WTC11 (cell line): ENCODE measurements at regions not wholly inside any gene's neighbourhood (a gene's known extent, or its start where the extent isn't known, plus 50 kb on each side); places are given as distances from the start of the nearest gene placed in this dataset.

Experiments
- ATAC-seq: fragments of 200-7000 bp; cut with Tn5 transposase; 2 replicates; pipeline ENCODE4 v1.10.0; 2021; ENCODE audit warnings: mild to moderate bottlenecking, moderate library complexity
- CTCF ChIA-PET: fragments of 300-600 bp; sonication (Branson Sonifier 250); formaldehyde crosslinking; loops from one replicate; lab custom pipeline; 2021; ENCODE audit warnings: antibody characterized with exemption; lab: Charles Lee
- POLR2A ChIA-PET: fragments of 350-600 bp; sonication (Branson Sonifier 250); formaldehyde crosslinking; loops from one replicate; lab custom pipeline; 2021; ENCODE audit warnings: antibody characterized with exemption; lab: Charles Lee
- DNase-seq: peaks from one replicate; pipeline ENCODE4 v3.0.0; 2021; ENCODE audit warnings: low spot score
- H3K27ac Mint-ChIP-seq: 2 replicates; pipeline ENCODE4 v1.8.0; 2021; ENCODE audit warnings: mixed read lengths
- H3K27me3 Mint-ChIP-seq: 2 replicates; pipeline ENCODE4 v1.8.0; 2021; ENCODE audit warnings: low read depth, mild to moderate bottlenecking, moderate library complexity, mixed read lengths
- H3K36me3 Mint-ChIP-seq: 2 replicates; pipeline ENCODE4 v1.8.0; 2021; ENCODE audit warnings: mixed read lengths
- H3K4me1 Mint-ChIP-seq: 2 replicates; pipeline ENCODE4 v1.8.0; 2022; ENCODE audit warnings: mixed read lengths
- H3K4me3 Mint-ChIP-seq: 2 replicates; pipeline ENCODE4 v1.8.0; 2021; ENCODE audit warnings: mild to moderate bottlenecking, moderate library complexity, mixed read lengths
- H3K9me3 Mint-ChIP-seq: 2 replicates; pipeline ENCODE4 v1.8.0; 2021; ENCODE audit warnings: mixed read lengths
- ARID4B ChIP-seq: sonication (generic); formaldehyde crosslinking; IDR thresholded peaks from 2 replicates; pipeline ENCODE4 v1.8.0; 2023; ENCODE audit warnings: missing genetic modification reagents, mild to moderate bottlenecking, borderline replicate concordance
- CBFB ChIP-seq: sonication (generic); formaldehyde crosslinking; IDR thresholded peaks from 2 replicates; pipeline ENCODE4 v1.8.1; 2022; ENCODE audit warnings: mild to moderate bottlenecking, low read depth, missing genetic modification reagents
- MAX ChIP-seq: sonication (generic); formaldehyde crosslinking; IDR thresholded peaks from 2 replicates; pipeline ENCODE4 v1.8.0; 2022; ENCODE audit warnings: mild to moderate bottlenecking, missing genetic modification reagents
- NFE2L1 ChIP-seq: sonication (generic); formaldehyde crosslinking; IDR thresholded peaks from 2 replicates; pipeline ENCODE4 v1.8.1; 2023; ENCODE audit warnings: missing genetic modification reagents
- NFYB ChIP-seq: sonication (generic); formaldehyde crosslinking; conservative IDR thresholded peaks from 2 replicates; pipeline ENCODE4 v1.8.0; 2022; ENCODE audit warnings: low read depth, missing genetic modification reagents
- NR2C2 ChIP-seq: sonication (generic); formaldehyde crosslinking; IDR thresholded peaks from 2 replicates; pipeline ENCODE4 v1.8.0; 2022; ENCODE audit warnings: mild to moderate bottlenecking, missing genetic modification reagents
- OVOL2 ChIP-seq: fragments of 250-450 bp; sonication (Bioruptor Pico); IDR thresholded peaks from 2 replicates; pipeline ENCODE4 v1.9.0; 2021; ENCODE audit warnings: mild to moderate bottlenecking, borderline replicate concordance
- PRRX2 ChIP-seq: fragments of 250-450 bp; sonication (Bioruptor Pico); IDR thresholded peaks from 2 replicates; pipeline ENCODE4 v1.8.0; 2021; ENCODE audit warnings: mild to moderate bottlenecking
- SMAD3 ChIP-seq: sonication (generic); formaldehyde crosslinking; IDR thresholded peaks from 2 replicates; pipeline ENCODE4 v1.8.0; 2022; ENCODE audit warnings: missing genetic modification reagents, mild to moderate bottlenecking, borderline replicate concordance
- TCF7 ChIP-seq: sonication (generic); formaldehyde crosslinking; IDR thresholded peaks from 2 replicates; pipeline ENCODE4 v1.8.0; 2022; ENCODE audit warnings: mild to moderate bottlenecking, low read depth, missing genetic modification reagents, moderate library complexity
- TEAD1 ChIP-seq: sonication (generic); formaldehyde crosslinking; IDR thresholded peaks from 2 replicates; pipeline ENCODE4 v1.8.0; 2022; ENCODE audit warnings: mild to moderate bottlenecking, missing genetic modification reagents
- USF2 ChIP-seq: sonication (generic); formaldehyde crosslinking; IDR thresholded peaks from 2 replicates; pipeline ENCODE4 v1.8.1; 2023; ENCODE audit warnings: mild to moderate bottlenecking, missing genetic modification reagents, moderate library complexity
- ZNF121 ChIP-seq: sonication (generic); formaldehyde crosslinking; IDR thresholded peaks from 2 replicates; pipeline ENCODE4 v1.8.0; 2023; ENCODE audit warnings: missing genetic modification reagents
- ZNF219 ChIP-seq: sonication (generic); formaldehyde crosslinking; IDR thresholded peaks from 2 replicates; pipeline ENCODE4 v1.8.0; 2023; ENCODE audit warnings: missing genetic modification reagents, mild to moderate bottlenecking, borderline replicate concordance
- ZNF263 ChIP-seq: sonication (generic); formaldehyde crosslinking; IDR thresholded peaks from 2 replicates; pipeline ENCODE4 v1.8.1; 2022; ENCODE audit warnings: low read depth, mild to moderate bottlenecking, moderate library complexity, missing genetic modification reagents
- ZNF425 ChIP-seq: fragments of 250-450 bp; sonication (Bioruptor Pico); conservative IDR thresholded peaks from 2 replicates; pipeline ENCODE4 v1.9.0; 2021; ENCODE audit warnings: mild to moderate bottlenecking
- ZNF671 ChIP-seq: fragments of 250-450 bp; sonication (Bioruptor Pico); IDR thresholded peaks from 2 replicates; pipeline ENCODE4 v1.8.0; 2021; ENCODE audit warnings: mild to moderate bottlenecking
- TF ChIP-seq, protein P1 (sequence below): sonication (generic); formaldehyde crosslinking; IDR thresholded peaks from 2 replicates; pipeline ENCODE4 v1.8.1; 2023; ENCODE audit warnings: mild to moderate bottlenecking, missing genetic modification reagents
- TF ChIP-seq, protein P2 (sequence below): sonication (generic); formaldehyde crosslinking; IDR thresholded peaks from 2 replicates; pipeline ENCODE4 v1.8.0; 2023; ENCODE audit warnings: mild to moderate bottlenecking, missing genetic modification reagents
- TF ChIP-seq, protein P3 (sequence below): sonication (generic); formaldehyde crosslinking; IDR thresholded peaks from 2 replicates; pipeline ENCODE4 v1.8.0; 2023; ENCODE audit warnings: missing genetic modification reagents
- TF ChIP-seq, protein P4 (sequence below): fragments of 200-600 bp; IDR thresholded peaks from 2 replicates; pipeline ENCODE4 v1.8.0; 2022; ENCODE audit warnings: antibody characterized with exemption

DNA sequence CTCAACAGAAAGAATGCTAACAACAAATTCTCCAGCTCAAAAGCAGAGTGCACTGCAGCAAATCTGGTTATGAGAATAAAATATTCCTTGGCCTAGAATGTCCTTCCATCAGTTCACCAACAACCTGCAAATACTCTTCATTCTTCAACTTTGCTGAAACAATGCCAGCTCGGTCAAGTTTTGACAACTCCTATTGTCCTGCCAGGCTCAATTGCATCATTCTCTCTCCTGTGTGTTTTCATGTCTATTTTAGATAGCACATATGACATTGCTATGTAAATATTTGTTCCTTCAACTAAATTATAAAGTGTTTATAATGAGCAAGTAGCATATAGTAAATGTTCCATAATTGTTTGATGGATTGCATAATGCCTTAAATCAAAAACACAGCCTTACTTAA lies 463.8 kb downstream of the TLE1 start (continued):
- TF ChIP-seq NR2C2 (CRISPR knock-in tag) (no peak), OVOL2 (CRISPR knock-in tag) (no peak), ZNF121 (no peak), USF2 (CRISPR knock-in tag) (no peak), ZNF263 (no peak)
- TF ChIP-seq, protein P1, sequence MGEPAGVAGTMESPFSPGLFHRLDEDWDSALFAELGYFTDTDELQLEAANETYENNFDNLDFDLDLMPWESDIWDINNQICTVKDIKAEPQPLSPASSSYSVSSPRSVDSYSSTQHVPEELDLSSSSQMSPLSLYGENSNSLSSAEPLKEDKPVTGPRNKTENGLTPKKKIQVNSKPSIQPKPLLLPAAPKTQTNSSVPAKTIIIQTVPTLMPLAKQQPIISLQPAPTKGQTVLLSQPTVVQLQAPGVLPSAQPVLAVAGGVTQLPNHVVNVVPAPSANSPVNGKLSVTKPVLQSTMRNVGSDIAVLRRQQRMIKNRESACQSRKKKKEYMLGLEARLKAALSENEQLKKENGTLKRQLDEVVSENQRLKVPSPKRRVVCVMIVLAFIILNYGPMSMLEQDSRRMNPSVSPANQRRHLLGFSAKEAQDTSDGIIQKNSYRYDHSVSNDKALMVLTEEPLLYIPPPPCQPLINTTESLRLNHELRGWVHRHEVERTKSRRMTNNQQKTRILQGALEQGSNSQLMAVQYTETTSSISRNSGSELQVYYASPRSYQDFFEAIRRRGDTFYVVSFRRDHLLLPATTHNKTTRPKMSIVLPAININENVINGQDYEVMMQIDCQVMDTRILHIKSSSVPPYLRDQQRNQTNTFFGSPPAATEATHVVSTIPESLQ = no peak

GRCh38 chr9:81224166-81225081 lies 464.9 kb downstream of the TLE1 start:
- CTCF ChIA-PET = interaction anchor here (0.7 kb wide), 1 partner anchor 298 kb away, joined by 3 read pairs; no protein-coding TSS in a partner anchor
- Mint-ChIP-seq H3K36me3 (no peaks in the 10 kb centered on the region), H3K4me1 (peaks cover 10% of the 10 kb centered on the region; the same call in 1 of the 2 replicates), H3K27ac (no peak overlapping the region), H3K27me3 (no peaks in the 10 kb centered on the region), H3K9me3 (peaks cover 3% of the 10 kb centered on the region), H3K4me3 (no peak overlapping the region)
- ATAC-seq = no peak
- no peak for DNase-seq
- POLR2A ChIA-PET = no interaction called here
- TF ChIP-seq TCF7 (CRISPR knock-in tag) = no peak
- no peak for TF ChIP-seq ZNF671
- TF ChIP-seq, protein P2, sequence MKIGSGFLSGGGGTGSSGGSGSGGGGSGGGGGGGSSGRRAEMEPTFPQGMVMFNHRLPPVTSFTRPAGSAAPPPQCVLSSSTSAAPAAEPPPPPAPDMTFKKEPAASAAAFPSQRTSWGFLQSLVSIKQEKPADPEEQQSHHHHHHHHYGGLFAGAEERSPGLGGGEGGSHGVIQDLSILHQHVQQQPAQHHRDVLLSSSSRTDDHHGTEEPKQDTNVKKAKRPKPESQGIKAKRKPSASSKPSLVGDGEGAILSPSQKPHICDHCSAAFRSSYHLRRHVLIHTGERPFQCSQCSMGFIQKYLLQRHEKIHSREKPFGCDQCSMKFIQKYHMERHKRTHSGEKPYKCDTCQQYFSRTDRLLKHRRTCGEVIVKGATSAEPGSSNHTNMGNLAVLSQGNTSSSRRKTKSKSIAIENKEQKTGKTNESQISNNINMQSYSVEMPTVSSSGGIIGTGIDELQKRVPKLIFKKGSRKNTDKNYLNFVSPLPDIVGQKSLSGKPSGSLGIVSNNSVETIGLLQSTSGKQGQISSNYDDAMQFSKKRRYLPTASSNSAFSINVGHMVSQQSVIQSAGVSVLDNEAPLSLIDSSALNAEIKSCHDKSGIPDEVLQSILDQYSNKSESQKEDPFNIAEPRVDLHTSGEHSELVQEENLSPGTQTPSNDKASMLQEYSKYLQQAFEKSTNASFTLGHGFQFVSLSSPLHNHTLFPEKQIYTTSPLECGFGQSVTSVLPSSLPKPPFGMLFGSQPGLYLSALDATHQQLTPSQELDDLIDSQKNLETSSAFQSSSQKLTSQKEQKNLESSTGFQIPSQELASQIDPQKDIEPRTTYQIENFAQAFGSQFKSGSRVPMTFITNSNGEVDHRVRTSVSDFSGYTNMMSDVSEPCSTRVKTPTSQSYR = no peak
- TF ChIP-seq ARID4B (CRISPR knock-in tag) = no peak
- TF ChIP-seq MAX (CRISPR knock-in tag) = no peak
- TF ChIP-seq SMAD3 (CRISPR knock-in tag) = no peak
- no peak for TF ChIP-seq NFE2L1
- no peak for TF ChIP-seq PRRX2 (CRISPR knock-in tag)
- no peak for TF ChIP-seq ZNF425
- TF ChIP-seq TEAD1 = no peak
- TF ChIP-seq ZNF219 (CRISPR knock-in tag) = no peak
- TF ChIP-seq NFYB (CRISPR knock-in tag) = no peak
- TF ChIP-seq, protein P3, sequence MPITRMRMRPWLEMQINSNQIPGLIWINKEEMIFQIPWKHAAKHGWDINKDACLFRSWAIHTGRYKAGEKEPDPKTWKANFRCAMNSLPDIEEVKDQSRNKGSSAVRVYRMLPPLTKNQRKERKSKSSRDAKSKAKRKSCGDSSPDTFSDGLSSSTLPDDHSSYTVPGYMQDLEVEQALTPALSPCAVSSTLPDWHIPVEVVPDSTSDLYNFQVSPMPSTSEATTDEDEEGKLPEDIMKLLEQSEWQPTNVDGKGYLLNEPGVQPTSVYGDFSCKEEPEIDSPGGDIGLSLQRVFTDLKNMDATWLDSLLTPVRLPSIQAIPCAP = no peak
- TF ChIP-seq, protein P4, sequence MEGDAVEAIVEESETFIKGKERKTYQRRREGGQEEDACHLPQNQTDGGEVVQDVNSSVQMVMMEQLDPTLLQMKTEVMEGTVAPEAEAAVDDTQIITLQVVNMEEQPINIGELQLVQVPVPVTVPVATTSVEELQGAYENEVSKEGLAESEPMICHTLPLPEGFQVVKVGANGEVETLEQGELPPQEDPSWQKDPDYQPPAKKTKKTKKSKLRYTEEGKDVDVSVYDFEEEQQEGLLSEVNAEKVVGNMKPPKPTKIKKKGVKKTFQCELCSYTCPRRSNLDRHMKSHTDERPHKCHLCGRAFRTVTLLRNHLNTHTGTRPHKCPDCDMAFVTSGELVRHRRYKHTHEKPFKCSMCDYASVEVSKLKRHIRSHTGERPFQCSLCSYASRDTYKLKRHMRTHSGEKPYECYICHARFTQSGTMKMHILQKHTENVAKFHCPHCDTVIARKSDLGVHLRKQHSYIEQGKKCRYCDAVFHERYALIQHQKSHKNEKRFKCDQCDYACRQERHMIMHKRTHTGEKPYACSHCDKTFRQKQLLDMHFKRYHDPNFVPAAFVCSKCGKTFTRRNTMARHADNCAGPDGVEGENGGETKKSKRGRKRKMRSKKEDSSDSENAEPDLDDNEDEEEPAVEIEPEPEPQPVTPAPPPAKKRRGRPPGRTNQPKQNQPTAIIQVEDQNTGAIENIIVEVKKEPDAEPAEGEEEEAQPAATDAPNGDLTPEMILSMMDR = no peak
- no peak for TF ChIP-seq CBFB
